ENCODE measurements at regions not wholly inside any gene's neighbourhood (a gene's known extent, or its start where the extent isn't known, plus 50 kb on each side); places are given as distances from the start of the nearest gene placed in this dataset.

GRCh38 chr13:55613429-55614187, 1527.1 kb upstream of the PRR20A start:
- Histone ChIP-seq H3K36me3 (ENCODE audit: control insufficient read depth in 2 of 2, insufficient read depth in 1 of 2, low read length in 2 of 2) (no peaks in the 10 kb centered on the region), H3K4me1 (ENCODE audit: control insufficient read depth, insufficient read depth, low read length) (no peaks in the 10 kb centered on the region), H3K9me3 (ENCODE audit: control insufficient read depth, insufficient read depth, low read depth, low read length) (no peaks in the 10 kb centered on the region), H3K27ac (ENCODE audit: extremely low read depth, low read depth, low read length) (no peak overlapping the region), H3K4me3 (ENCODE audit: low read depth, low read length) (no peak overlapping the region)
- CTCF ChIA-PET = interaction anchor here (0.6 kb wide), 1 partner anchor 119 kb away, joined by 4 read pairs; no protein-coding TSS in a partner anchor
- TF ChIP-seq ZNF155 (tag by site-specific recombination; IDR thresholded peaks at IDR 0.05) = no peak
- no peak for TF ChIP-seq ZBTB49 (tag by site-specific recombination; IDR thresholded peaks at IDR 0.05; ENCODE audit: low read depth)
- no peak for TF ChIP-seq GLIS1 (tag by site-specific recombination; IDR thresholded peaks at IDR 0.05)
- POLR2A ChIA-PET = no interaction called here

GRCh38 chr13:55615081-55615480, 1525.6 kb upstream of the PRR20A start:
- Histone ChIP-seq H3K27ac (ENCODE audit: extremely low read depth, low read depth, low read length) (no peak overlapping the region), H3K36me3 (ENCODE audit: control insufficient read depth in 2 of 2, insufficient read depth in 1 of 2, low read length in 2 of 2) (no peaks in the 10 kb centered on the region), H3K4me1 (ENCODE audit: control insufficient read depth, insufficient read depth, low read length) (no peaks in the 10 kb centered on the region), H3K9me3 (ENCODE audit: control insufficient read depth, insufficient read depth, low read depth, low read length) (no peaks in the 10 kb centered on the region), H3K4me3 (ENCODE audit: low read depth, low read length) (no peak overlapping the region)
- POLR2A ChIA-PET = no interaction called here
- CTCF ChIA-PET = no interaction called here
- TF ChIP-seq ZNF791 (tag by site-specific recombination; IDR thresholded peaks at IDR 0.05) (no peak), KLF16 (tag by site-specific recombination; IDR thresholded peaks at IDR 0.05) (no peak), PRDM4 (tag by site-specific recombination; IDR thresholded peaks at IDR 0.05) (no peak), GLIS2 (tag by site-specific recombination; IDR thresholded peaks at IDR 0.05) (no peak), PRDM6 (tag by site-specific recombination; IDR thresholded peaks at IDR 0.05) (no peak), ZFHX2 (tag by site-specific recombination; conservative IDR thresholded peaks at IDR 0.05) (no peak), TCF7L2 (IDR thresholded peaks at IDR 0.05; ENCODE audit: borderline replicate concordance, low read depth, low read length) (no peak), ZBTB8A (tag by site-specific recombination; IDR thresholded peaks at IDR 0.05) (no peak), KLF17 (tag by site-specific recombination; IDR thresholded peaks at IDR 0.05) (no peak), ZFP3 (tag by site-specific recombination; IDR thresholded peaks at IDR 0.05; ENCODE audit: low read depth) (no peak), ZNF624 (tag by site-specific recombination; IDR thresholded peaks at IDR 0.05) (no peak), ZNF214 (tag by site-specific recombination; IDR thresholded peaks at IDR 0.05; ENCODE audit: borderline replicate concordance) (no peak), ZSCAN23 (tag by site-specific recombination; IDR thresholded peaks at IDR 0.05) (no peak), ZSCAN30 (tag by site-specific recombination; IDR thresholded peaks at IDR 0.05) (no peak), ZNF248 (tag by site-specific recombination; IDR thresholded peaks at IDR 0.05) (no peak)
